GM23248 (cell line): ENCODE measurements at regions not wholly inside any gene's neighbourhood (a gene's known extent, or its start where the extent isn't known, plus 50 kb on each side); places are given as distances from the start of the nearest gene placed in this dataset.

Source experiments
- DNase-seq: peaks from one replicate; pipeline ENCODE4 v3.0.0-alpha.2; 2015
- H2AFZ ChIP-seq: fragments of 200-600 bp; sonication (generic); 2 replicates; pipeline ENCODE4 v1.6.1; 2016; ENCODE audit warnings: antibody characterized with exemption
- H3F3A ChIP-seq: fragments of 200-600 bp; sonication (generic); 2 replicates; pipeline ENCODE4 v1.6.1; 2016; ENCODE audit warnings: mild to moderate bottlenecking, antibody characterized with exemption, mixed run types; ENCODE audit not compliant: insufficient read depth
- H3K27ac ChIP-seq: fragments of 200-600 bp; sonication (generic); 2 replicates; pipeline ENCODE4 v1.5.1; 2016; ENCODE audit warnings: mild to moderate bottlenecking
- H3K27me3 ChIP-seq: fragments of 200-600 bp; sonication (generic); replicated peaks from 2 replicates; pipeline ENCODE4 v1.6.1; 2016; ENCODE audit warnings: mild to moderate bottlenecking; ENCODE audit not compliant: insufficient read depth
- H3K36me3 ChIP-seq: fragments of 200-600 bp; sonication (generic); 2 replicates; pipeline ENCODE4 v1.6.1; 2016; ENCODE audit warnings: low read depth, mild to moderate bottlenecking
- H3K4me1 ChIP-seq: fragments of 200-600 bp; sonication (generic); 2 replicates; pipeline ENCODE4 v1.6.1; 2016; ENCODE audit warnings: mild to moderate bottlenecking; ENCODE audit not compliant: insufficient read depth
- H3K4me2 ChIP-seq: fragments of 200-600 bp; sonication (generic); one replicate; pipeline ENCODE4 v1.6.1; 2016; ENCODE audit warnings: mild to moderate bottlenecking; ENCODE audit not compliant: unreplicated experiment
- H3K4me3 ChIP-seq: fragments of 200-600 bp; sonication (generic); 2 replicates; pipeline ENCODE4 v1.5.1; 2016; ENCODE audit warnings: mild to moderate bottlenecking
- H3K79me2 ChIP-seq: fragments of 200-600 bp; sonication (generic); 2 replicates; pipeline ENCODE4 v1.6.1; 2016; ENCODE audit warnings: mild to moderate bottlenecking; ENCODE audit not compliant: insufficient read depth
- H3K9ac ChIP-seq: fragments of 200-600 bp; sonication (generic); 2 replicates; pipeline ENCODE4 v1.6.1; 2016; ENCODE audit warnings: mild to moderate bottlenecking
- H3K9me2 ChIP-seq: fragments of 200-600 bp; sonication (generic); 2 replicates; pipeline ENCODE4 v1.6.1; 2016; ENCODE audit warnings: mixed run types, mild to moderate bottlenecking, moderate library complexity; ENCODE audit not compliant: insufficient read depth
- H3K9me3 ChIP-seq: fragments of 200-600 bp; sonication (generic); one replicate; pipeline ENCODE4 v1.6.1; 2017; ENCODE audit warnings: low read depth
- H4K20me1 ChIP-seq: fragments of 200-600 bp; sonication (generic); 2 replicates; pipeline ENCODE4 v1.6.0; 2016; ENCODE audit not compliant: insufficient read depth
- EZH2 ChIP-seq: fragments of 200-600 bp; sonication (generic); IDR thresholded peaks from 2 replicates; pipeline ENCODE4 v1.6.1; 2018; ENCODE audit warnings: antibody characterized with exemption, mild to moderate bottlenecking; ENCODE audit not compliant: insufficient read depth, poor library complexity, severe bottlenecking
- EZH2phosphoT487 ChIP-seq: fragments of 200-600 bp; sonication (generic); IDR thresholded peaks from 2 replicates; pipeline ENCODE4 v1.6.1; 2018; ENCODE audit warnings: antibody characterized with exemption, moderate library complexity, mild to moderate bottlenecking, low read depth; ENCODE audit not compliant: insufficient read depth
- WGBS, 2 experiments: methylation state at CpG; one replicate each; pipeline ENCODE4 v1.1.6; 2015 to 2017; ENCODE audit warnings: low lambda C conversion rate in 2 of 2, low coverage in 1 of 2; ENCODE audit errors: missing lambda C conversion rate in 2 of 2; 5-methylcytosine and 5-hydroxymethylcytosine counted together
- in situ Hi-C: fragments of 300-500 bp; cut with MboI; formaldehyde crosslinking; loops from 2 replicates; pipeline ENCODE4 v1.15.0; 2020

DNA sequence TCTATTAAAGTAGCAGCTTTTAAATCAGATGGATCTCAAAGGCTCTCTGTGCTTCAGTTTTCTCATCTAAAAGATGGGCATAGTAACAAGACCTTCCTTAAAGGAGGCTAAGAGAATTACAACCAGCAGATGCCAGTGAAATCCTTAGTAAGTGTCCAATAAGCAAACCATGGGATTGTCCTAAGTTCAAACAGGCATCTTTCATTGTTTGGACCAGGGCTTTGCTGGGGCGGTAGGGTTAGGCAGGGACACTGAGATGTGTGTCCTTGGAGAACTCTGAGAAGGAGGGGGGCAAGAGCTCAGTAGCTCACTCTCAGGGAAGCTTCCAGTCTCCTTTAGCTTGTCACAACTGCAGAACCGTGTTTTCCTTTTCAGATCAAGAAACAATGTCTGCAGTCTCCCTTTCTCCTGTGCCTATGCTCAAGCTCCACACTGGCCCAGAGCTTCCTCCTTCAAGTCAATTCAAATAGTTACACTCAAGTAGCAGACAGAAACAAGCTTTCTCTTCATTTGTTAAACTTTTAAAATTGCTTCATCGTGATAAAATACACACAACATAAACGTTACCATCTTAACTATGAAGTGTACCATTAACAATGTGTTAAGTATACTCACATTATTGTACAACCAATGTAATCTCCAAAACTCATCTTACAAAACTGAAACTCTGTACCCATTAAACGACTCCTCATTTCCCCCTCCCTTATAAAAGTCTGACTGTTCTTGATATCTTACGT lies 216.2 kb downstream of the PIK3R1 start:
- Histone ChIP-seq H2AFZ (peak overlapping the region; percentile 60), H3K4me1 (peaks cover 26% of the 10 kb centered on the region), H3F3A (peaks cover 16% of the 10 kb centered on the region), H3K27me3 (no peaks in the 10 kb centered on the region), H3K4me2 (no peak overlapping the region), H3K36me3 (no peaks in the 10 kb centered on the region), H3K9me2 (no peaks in the 10 kb centered on the region), H3K79me2 (no peaks in the 10 kb centered on the region), H3K9ac (no peak overlapping the region), H4K20me1 (no peaks in the 10 kb centered on the region), H3K4me3 (no peak overlapping the region), H3K9me3 (no peaks in the 10 kb centered on the region), H3K27ac (no peak overlapping the region)
- in situ Hi-C loops: no loop called here
- no peak for DNase-seq
- WGBS, 2 experiments: 54 to 60% methylated on average over 6 of the region's 6 CpGs
- TF ChIP-seq EZH2phosphoT487 (no peak), EZH2 (no peak)

DNA sequence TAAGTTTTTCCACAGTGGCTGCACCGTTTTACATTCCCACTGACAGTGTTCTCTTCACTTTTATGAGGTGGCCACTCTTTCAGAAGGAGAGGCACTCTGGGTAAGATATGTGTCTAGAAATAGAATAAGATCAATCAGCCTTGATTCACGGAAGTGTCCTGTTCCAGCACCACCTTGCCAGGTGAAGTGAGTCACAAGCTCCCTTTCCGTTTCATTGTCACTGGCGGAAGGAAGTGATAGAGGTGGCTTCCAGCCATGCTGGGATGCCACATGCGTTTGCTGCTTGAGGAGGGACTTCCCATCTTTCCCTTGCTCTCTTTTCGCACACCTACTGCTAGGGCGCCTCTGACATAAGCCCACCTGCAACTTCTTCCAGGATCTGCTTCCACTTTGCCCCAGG lies 217.1 kb downstream of the PIK3R1 start:
- H3K4me1 ChIP-seq: peaks cover 26% of the 10 kb centered on the region
- no peaks in the 10 kb centered on the region for H3K36me3 ChIP-seq
- H3K9me3 ChIP-seq: no peaks in the 10 kb centered on the region
- no peaks in the 10 kb centered on the region for H3K27me3 ChIP-seq
- H3F3A ChIP-seq: peaks cover 16% of the 10 kb centered on the region
- WGBS, 2 experiments: 97 to 99% methylated on average over 7 of the region's 7 CpGs
- H3K4me2 ChIP-seq: no peak overlapping the region
- no peak overlapping the region for H2AFZ ChIP-seq
- H3K79me2 ChIP-seq: no peaks in the 10 kb centered on the region
- no peak overlapping the region for H3K27ac ChIP-seq
- DNase-seq: no peak
- no peak overlapping the region for H3K4me3 ChIP-seq
- no peaks in the 10 kb centered on the region for H4K20me1 ChIP-seq
- in situ Hi-C loops: no loop called here
- no peaks in the 10 kb centered on the region for H3K9me2 ChIP-seq
- H3K9ac ChIP-seq: no peak overlapping the region
- TF ChIP-seq EZH2: no peak
- no peak for TF ChIP-seq EZH2phosphoT487

DNA sequence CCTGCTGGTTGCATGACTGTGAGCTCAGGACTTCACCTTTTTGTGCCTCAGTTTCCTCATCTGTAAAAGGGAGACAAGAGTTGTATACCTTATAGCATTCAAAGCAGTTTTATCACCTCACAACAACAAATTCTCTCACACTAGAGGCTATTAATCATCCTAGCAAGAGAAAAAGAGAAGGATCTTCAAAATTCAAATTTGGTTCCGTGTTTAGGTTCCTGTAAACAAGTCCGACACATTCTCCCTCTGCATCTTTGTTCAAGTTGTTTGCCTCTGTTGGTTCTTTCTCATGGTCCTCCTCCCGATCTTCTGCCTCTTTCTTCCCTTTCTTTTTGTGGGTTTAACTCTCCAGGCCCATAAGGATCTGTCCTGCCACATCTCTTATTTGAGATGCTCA lies 218.0 kb downstream of the PIK3R1 start:
- 89 to 91% methylated on average over 3 of the region's 3 CpGs for WGBS, 2 experiments
- Histone ChIP-seq H3K9ac (peak overlapping the region; percentile 59), H3K9me3 (no peaks in the 10 kb centered on the region)

DNA sequence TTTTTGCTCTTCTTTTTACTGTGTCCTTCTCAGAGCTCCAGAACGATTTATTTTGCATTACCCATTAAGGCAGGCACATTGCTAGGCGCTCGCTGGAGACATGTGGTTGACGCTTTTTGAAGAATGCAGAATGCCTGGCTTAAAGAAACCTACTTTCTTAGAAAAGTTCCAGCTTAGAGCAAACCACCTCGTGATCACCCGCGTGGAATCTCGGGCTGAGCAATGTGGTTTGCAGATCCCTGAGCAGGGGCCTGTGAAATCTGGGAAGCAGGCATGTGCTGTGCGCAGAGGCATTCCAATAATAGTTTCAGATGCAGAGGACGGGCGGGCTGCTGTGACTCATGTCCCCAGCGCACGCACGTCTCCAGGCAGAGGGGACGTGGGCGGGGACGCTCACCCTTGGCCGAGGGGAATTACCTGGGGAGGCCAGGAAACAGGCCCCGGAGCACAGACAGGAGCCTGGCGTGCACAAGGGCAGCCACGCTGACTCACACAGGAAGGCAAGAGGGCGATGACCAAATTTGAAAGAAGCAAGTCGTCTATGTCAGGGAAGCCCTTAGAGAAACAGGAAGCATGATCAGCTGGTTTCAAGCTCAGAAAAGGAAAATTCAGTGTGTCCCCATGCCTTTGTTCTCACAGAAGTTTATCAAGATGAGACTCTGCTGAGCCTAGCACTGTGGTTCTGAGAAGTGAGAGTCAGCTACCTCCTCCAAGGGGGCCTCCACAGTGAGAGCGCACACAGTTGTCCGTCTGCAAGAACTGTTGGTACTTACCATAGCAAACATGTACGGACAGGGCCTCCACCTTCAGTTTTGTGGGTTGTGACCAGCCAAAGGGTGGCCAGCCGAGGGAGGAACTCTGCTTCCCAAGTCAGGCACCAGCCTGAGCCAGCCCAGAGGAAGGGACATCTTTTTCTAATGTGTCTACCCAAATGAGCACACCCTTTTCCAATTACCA lies 218.6 kb downstream of the PIK3R1 start:
- Histone ChIP-seq H3K27me3 (no peaks in the 10 kb centered on the region), H3K27ac (peak overlapping the region; percentile 91), H3K9me2 (no peaks in the 10 kb centered on the region), H3K4me3 (peak overlapping the region; percentile 33; the same call in 1 of the 2 replicates), H3K9me3 (no peaks in the 10 kb centered on the region), H2AFZ (peak overlapping the region; percentile 86), H3K4me1 (peaks cover 20% of the 10 kb centered on the region), H3K9ac (peak overlapping the region; percentile 59), H3K4me2 (peak overlapping the region; percentile 40), H4K20me1 (no peaks in the 10 kb centered on the region), H3K79me2 (no peaks in the 10 kb centered on the region), H3F3A (peaks cover 16% of the 10 kb centered on the region), H3K36me3 (no peaks in the 10 kb centered on the region)
- peak; percentile 99 for DNase-seq
- 17 to 21% methylated on average over 25 to 27 of the region's 27 CpGs for WGBS, 2 experiments
- TF ChIP-seq EZH2 (no peak), EZH2phosphoT487 (no peak)
- in situ Hi-C loops: no loop called here

More for the DNA sequence above, 218.0 kb downstream of the PIK3R1 start:
- TF ChIP-seq EZH2phosphoT487 (no peak), EZH2 (no peak)
- Histone ChIP-seq H3K36me3 (no peaks in the 10 kb centered on the region), H3K9me2 (no peaks in the 10 kb centered on the region), H3K79me2 (no peaks in the 10 kb centered on the region), H3K4me3 (no peak overlapping the region), H2AFZ (peak overlapping the region; percentile 86), H3K27me3 (no peaks in the 10 kb centered on the region), H3F3A (peaks cover 16% of the 10 kb centered on the region), H3K4me1 (peaks cover 23% of the 10 kb centered on the region), H3K4me2 (peak overlapping the region; percentile 35), H3K27ac (peak overlapping the region; percentile 91), H4K20me1 (no peaks in the 10 kb centered on the region)
- no peak for DNase-seq
- in situ Hi-C loops: no loop called here
